B cell (primary cell): ENCODE measurements at regions not wholly inside any gene's neighbourhood (a gene's known extent, or its start where the extent isn't known, plus 50 kb on each side); places are given as distances from the start of the nearest gene placed in this dataset.

Source experiments
- ATAC-seq: fragments of 200-7000 bp; cut with Tn5 transposase; one replicate; pipeline ENCODE4 v1.10.0; 2021; ENCODE audit warnings: low read depth, mild to moderate bottlenecking, moderate number of reproducible peaks, moderate library complexity
- CTCF ChIA-PET: fragments of 350-600 bp; sonication (Branson Sonifier 250); formaldehyde crosslinking; loops from one replicate; lab custom pipeline; 2021; ENCODE audit warnings: antibody characterized with exemption, inconsistent platforms; lab: Charles Lee
- POLR2A ChIA-PET: fragments of 350-600 bp; sonication (Branson Sonifier 250); formaldehyde crosslinking; loops from one replicate; lab custom pipeline; 2021; ENCODE audit warnings: antibody characterized with exemption; lab: Charles Lee
- DNase-seq: peaks from one replicate; pipeline ENCODE4 v3.0.0; 2013
- H2AFZ ChIP-seq: 2 replicates; pipeline ENCODE4 v1.6.1; 2012; ENCODE audit warnings: mild to moderate bottlenecking, low read depth, low read length; ENCODE audit not compliant: insufficient read depth, poor library complexity, severe bottlenecking
- H3K27ac ChIP-seq, 2 donors: 1 replicate in 1 of 2; 2 replicates in 1 of 2; pipeline ENCODE4 v1.5.1; 2012 to 2013; ENCODE audit warnings: low read length in 2 of 2, mild to moderate bottlenecking in 2 of 2, moderate library complexity in 1 of 2
- H3K27me3 ChIP-seq, 4 experiments: fragments of 200-600 bp in 1 of 4; sonication (generic) in 1 of 4; replicated peaks in 1 of 4; 1 replicate in 2 of 4; 2 replicates in 2 of 4; pipeline versions ENCODE4 v1.6.1 to v1.7.0; 2013 to 2016; ENCODE audit warnings: low read length in 3 of 4, mild to moderate bottlenecking in 2 of 4, mixed read lengths in 1 of 4, moderate library complexity in 1 of 4; ENCODE audit not compliant: insufficient read depth in 4 of 4, control insufficient read depth in 3 of 4; ENCODE audit errors: control extremely low read depth in 1 of 4
- H3K36me3 ChIP-seq, 2 experiments: replicated peaks in 1 of 2; 1 replicate in 1 of 2; 2 replicates in 1 of 2; pipeline versions ENCODE4 v1.6.1 to v1.7.1; 2013; ENCODE audit warnings: low read length in 1 of 2; ENCODE audit not compliant: insufficient read depth in 2 of 2, control insufficient read depth in 1 of 2; ENCODE audit errors: control extremely low read depth in 1 of 2, extremely low read depth in 1 of 2
- H3K4me1 ChIP-seq, 2 donors: fragments of 200-600 bp in 1 of 2; sonication (generic) in 1 of 2; 1 replicate in 1 of 2; 2 replicates in 1 of 2; pipeline versions ENCODE4 v1.5.1 to v1.6.1; 2013 to 2017; ENCODE audit warnings: low read length in 2 of 2; ENCODE audit not compliant: control insufficient read depth in 2 of 2, insufficient read depth in 2 of 2
- H3K4me2 ChIP-seq: replicated peaks from 2 replicates; pipeline ENCODE3; 2012; ENCODE audit warnings: mild to moderate bottlenecking, low read depth, low read length; ENCODE audit not compliant: poor library complexity, severe bottlenecking
- H3K4me3 ChIP-seq, 5 experiments: fragments of 200-600 bp in 1 of 5; sonication (generic) in 1 of 5; 1 replicate in 3 of 5; 2 replicates in 2 of 5; pipeline versions ENCODE4 v1.5.1 to v1.7.0; 2011 to 2016; ENCODE audit warnings: low read length in 4 of 5, mild to moderate bottlenecking in 4 of 5, low read depth in 2 of 5, control low read depth in 1 of 5, moderate library complexity in 1 of 5; ENCODE audit not compliant: insufficient read depth in 1 of 5; ENCODE audit errors: control extremely low read depth in 1 of 5, extremely low read depth in 1 of 5
- H3K79me2 ChIP-seq: fragments of 200-600 bp; sonication (generic); one replicate; pipeline ENCODE4 v1.6.0; 2016; ENCODE audit warnings: low read length; ENCODE audit not compliant: control insufficient read depth, insufficient read depth
- H3K9ac ChIP-seq: fragments of 200-600 bp; sonication (generic); 2 replicates; pipeline ENCODE4 v1.6.1; 2017; ENCODE audit warnings: mild to moderate bottlenecking, low read length, moderate library complexity
- H3K9me3 ChIP-seq, 3 donors: one replicate each; pipeline versions ENCODE4 v1.6.1 to v1.7.1; 2013; ENCODE audit warnings: low read length in 2 of 3; ENCODE audit not compliant: control insufficient read depth in 2 of 3, insufficient read depth in 1 of 3; ENCODE audit errors: control extremely low read depth in 1 of 3
- H4K20me1 ChIP-seq: 2 replicates; pipeline ENCODE4 v1.6.0; 2012; ENCODE audit warnings: mild to moderate bottlenecking, low read length; ENCODE audit not compliant: insufficient read depth, control insufficient read depth, poor library complexity, severe bottlenecking
- H3K27ac Mint-ChIP-seq: one replicate; pipeline ENCODE4 v1.8.0; 2021; ENCODE audit warnings: mixed read lengths
- H3K27me3 Mint-ChIP-seq: one replicate; pipeline ENCODE4 v1.8.0; 2021; ENCODE audit warnings: mixed read lengths
- H3K4me1 Mint-ChIP-seq: one replicate; pipeline ENCODE4 v1.8.0; 2021; ENCODE audit warnings: mixed read lengths
- H3K4me3 Mint-ChIP-seq: one replicate; pipeline ENCODE4 v1.8.0; 2021; ENCODE audit warnings: mixed read lengths
- H3K9me3 Mint-ChIP-seq: one replicate; pipeline ENCODE4 v1.8.0; 2022; ENCODE audit warnings: mixed read lengths; ENCODE audit not compliant: insufficient read depth
- CTCF ChIP-seq: fragments of 200-600 bp; IDR thresholded peaks from one replicate; pipeline ENCODE4 v1.8.0; 2022; ENCODE audit warnings: antibody characterized with exemption, mild to moderate bottlenecking
- EZH2 ChIP-seq: IDR thresholded peaks from 2 replicates; pipeline ENCODE4 v1.6.1; 2012; ENCODE audit warnings: borderline replicate concordance, low read depth, mild to moderate bottlenecking, moderate library complexity, low read length; ENCODE audit not compliant: insufficient read depth, poor library complexity, severe bottlenecking
- WGBS: methylation state at CpG from one replicate; pipeline ENCODE4 v1.1.5; 2013; ENCODE audit warnings: missing lambda C conversion rate; ENCODE audit not compliant: insufficient coverage; 5-methylcytosine and 5-hydroxymethylcytosine counted together
- intact Hi-C: fragments of 100-400 bp; cut with micrococcal nuclease; formaldehyde crosslinking; loops from one replicate; pipeline ENCODE4 v1.10.0; 2022

- CTCF ChIA-PET: no interaction called here
- WGBS: 81% methylated on average over 4 of the region's 11 CpGs
- no peaks in the 10 kb centered on the region for H3K27me3 Mint-ChIP-seq
These were observed 137.4 kb upstream of the MAMLD1 start for GRCh38 chrX:150225756-150226155.

GRCh38 chrX:150226223-150226965 is 136.7 kb upstream of the MAMLD1 start:
- H3K27ac Mint-ChIP-seq: no peak overlapping the region
- WGBS: 81% methylated on average over 7 of the region's 9 CpGs

More at GRCh38 chrX:150225756-150226155, 137.4 kb upstream of the MAMLD1 start:
- Mint-ChIP-seq H3K27ac (no peak overlapping the region), H3K9me3 (no peaks in the 10 kb centered on the region), H3K4me3 (no peak overlapping the region), H3K4me1 (no peaks in the 10 kb centered on the region)
- H3K4me1 ChIP-seq: no peaks in the 10 kb centered on the region
- no peak for TF ChIP-seq CTCF
- no peaks in the 10 kb centered on the region for H3K79me2 ChIP-seq
- ATAC-seq: no peak
- no peak overlapping the region for H3K27ac ChIP-seq
- POLR2A ChIA-PET: no interaction called here
- DNase-seq: no peak
- H3K27me3 ChIP-seq: no peaks in the 10 kb centered on the region
- no peak overlapping the region for H3K9ac ChIP-seq
- intact Hi-C loops: no loop called here
- no peak overlapping the region for H2AFZ ChIP-seq
- no peaks in the 10 kb centered on the region for H3K9me3 ChIP-seq
- H4K20me1 ChIP-seq: no peaks in the 10 kb centered on the region
- H3K4me3 ChIP-seq: no peak overlapping the region
- no peak overlapping the region for H3K4me2 ChIP-seq
- no peaks in the 10 kb centered on the region for H3K36me3 ChIP-seq

More at GRCh38 chrX:150226223-150226965, 136.7 kb upstream of the MAMLD1 start:
- Histone ChIP-seq H3K4me3 (no peak overlapping the region), H4K20me1 (no peaks in the 10 kb centered on the region), H3K4me1 (no peaks in the 10 kb centered on the region), H3K79me2 (no peaks in the 10 kb centered on the region), H2AFZ (no peak overlapping the region), H3K9me3 (no peaks in the 10 kb centered on the region), H3K36me3 (no peaks in the 10 kb centered on the region), H3K27me3 (no peaks in the 10 kb centered on the region), H3K9ac (no peak overlapping the region), H3K4me2 (no peak overlapping the region), H3K27ac (no peak overlapping the region)
- no peak for TF ChIP-seq CTCF
- TF ChIP-seq EZH2: no peak
- ChIA-PET CTCF (no interaction called here), POLR2A (no interaction called here)
- DNase-seq: no peak
- intact Hi-C loops: no loop called here
- no peak for ATAC-seq
- Mint-ChIP-seq H3K4me3 (no peak overlapping the region), H3K9me3 (no peaks in the 10 kb centered on the region), H3K4me1 (no peaks in the 10 kb centered on the region), H3K27me3 (no peaks in the 10 kb centered on the region)
